WTC11 (cell line): ENCODE measurements at regions not wholly inside any gene's neighbourhood (a gene's known extent, or its start where the extent isn't known, plus 50 kb on each side); places are given as distances from the start of the nearest gene placed in this dataset.

Experiments used
- ATAC-seq: fragments of 200-7000 bp; cut with Tn5 transposase; 2 replicates; pipeline ENCODE4 v1.10.0; 2021; ENCODE audit warnings: mild to moderate bottlenecking, moderate library complexity
- CTCF ChIA-PET: fragments of 300-600 bp; sonication (Branson Sonifier 250); formaldehyde crosslinking; loops from one replicate; lab custom pipeline; 2021; ENCODE audit warnings: antibody characterized with exemption; lab: Charles Lee
- POLR2A ChIA-PET: fragments of 350-600 bp; sonication (Branson Sonifier 250); formaldehyde crosslinking; loops from one replicate; lab custom pipeline; 2021; ENCODE audit warnings: antibody characterized with exemption; lab: Charles Lee
- DNase-seq: peaks from one replicate; pipeline ENCODE4 v3.0.0; 2021; ENCODE audit warnings: low spot score
- H3K27ac Mint-ChIP-seq: 2 replicates; pipeline ENCODE4 v1.8.0; 2021; ENCODE audit warnings: mixed read lengths
- H3K27me3 Mint-ChIP-seq: 2 replicates; pipeline ENCODE4 v1.8.0; 2021; ENCODE audit warnings: low read depth, mild to moderate bottlenecking, moderate library complexity, mixed read lengths
- H3K36me3 Mint-ChIP-seq: 2 replicates; pipeline ENCODE4 v1.8.0; 2021; ENCODE audit warnings: mixed read lengths
- H3K4me1 Mint-ChIP-seq: 2 replicates; pipeline ENCODE4 v1.8.0; 2022; ENCODE audit warnings: mixed read lengths
- H3K4me3 Mint-ChIP-seq: 2 replicates; pipeline ENCODE4 v1.8.0; 2021; ENCODE audit warnings: mild to moderate bottlenecking, moderate library complexity, mixed read lengths
- H3K9me3 Mint-ChIP-seq: 2 replicates; pipeline ENCODE4 v1.8.0; 2021; ENCODE audit warnings: mixed read lengths
- ATF2 ChIP-seq: sonication (generic); formaldehyde crosslinking; IDR thresholded peaks from 2 replicates; pipeline ENCODE4 v1.8.1; 2022; ENCODE audit warnings: low read depth, missing genetic modification reagents, borderline replicate concordance
- E2F1 ChIP-seq: sonication (generic); formaldehyde crosslinking; IDR thresholded peaks from 2 replicates; pipeline ENCODE4 v1.8.0; 2022; ENCODE audit warnings: mild to moderate bottlenecking, missing genetic modification reagents
- E2F4 ChIP-seq: sonication (generic); formaldehyde crosslinking; IDR thresholded peaks from 2 replicates; pipeline ENCODE4 v1.8.1; 2022; ENCODE audit warnings: low read depth, mild to moderate bottlenecking, moderate library complexity, missing genetic modification reagents, borderline replicate concordance
- ELF4 ChIP-seq: sonication (generic); formaldehyde crosslinking; IDR thresholded peaks from 2 replicates; pipeline ENCODE4 v1.8.1; 2022; ENCODE audit warnings: low read depth, mild to moderate bottlenecking, moderate library complexity, missing genetic modification reagents
- FOXK1 ChIP-seq: sonication (generic); formaldehyde crosslinking; IDR thresholded peaks from 2 replicates; pipeline ENCODE4 v1.8.0; 2022; ENCODE audit warnings: mild to moderate bottlenecking, moderate library complexity, missing genetic modification reagents
- GABPB1 ChIP-seq: sonication (generic); formaldehyde crosslinking; IDR thresholded peaks from 2 replicates; pipeline ENCODE4 v1.8.1; 2023; ENCODE audit warnings: mild to moderate bottlenecking, missing genetic modification reagents
- NFYB ChIP-seq: sonication (generic); formaldehyde crosslinking; conservative IDR thresholded peaks from 2 replicates; pipeline ENCODE4 v1.8.0; 2022; ENCODE audit warnings: low read depth, missing genetic modification reagents
- USF2 ChIP-seq: sonication (generic); formaldehyde crosslinking; IDR thresholded peaks from 2 replicates; pipeline ENCODE4 v1.8.1; 2023; ENCODE audit warnings: mild to moderate bottlenecking, missing genetic modification reagents, moderate library complexity
- ZNF138 ChIP-seq: sonication (generic); formaldehyde crosslinking; conservative IDR thresholded peaks from 2 replicates; pipeline ENCODE4 v1.8.1; 2022; ENCODE audit warnings: mild to moderate bottlenecking, moderate library complexity, missing genetic modification reagents
- ZNF219 ChIP-seq: sonication (generic); formaldehyde crosslinking; IDR thresholded peaks from 2 replicates; pipeline ENCODE4 v1.8.0; 2023; ENCODE audit warnings: missing genetic modification reagents, mild to moderate bottlenecking, borderline replicate concordance
- ZNF232 ChIP-seq: sonication (generic); formaldehyde crosslinking; IDR thresholded peaks from 2 replicates; pipeline ENCODE4 v1.8.0; 2022; ENCODE audit warnings: mild to moderate bottlenecking, missing genetic modification reagents
- ZNF281 ChIP-seq: sonication (generic); formaldehyde crosslinking; IDR thresholded peaks from 2 replicates; pipeline ENCODE4 v1.8.0; 2023; ENCODE audit warnings: mild to moderate bottlenecking, missing genetic modification reagents
- TF ChIP-seq, protein P1 (sequence below): fragments of 250-450 bp; sonication (Bioruptor Pico); IDR thresholded peaks from 2 replicates; pipeline ENCODE4 v1.9.0; 2021; ENCODE audit warnings: moderate library complexity, mild to moderate bottlenecking, inconsistent platforms, borderline replicate concordance
- TF ChIP-seq, protein P2 (sequence below): sonication (generic); formaldehyde crosslinking; IDR thresholded peaks from 2 replicates; pipeline ENCODE4 v1.8.0; 2022; ENCODE audit warnings: mild to moderate bottlenecking, missing genetic modification reagents
- TF ChIP-seq, protein P3 (sequence below): sonication (generic); formaldehyde crosslinking; IDR thresholded peaks from 2 replicates; pipeline ENCODE4 v1.8.0; 2022; ENCODE audit warnings: mild to moderate bottlenecking, missing genetic modification reagents

DNA sequence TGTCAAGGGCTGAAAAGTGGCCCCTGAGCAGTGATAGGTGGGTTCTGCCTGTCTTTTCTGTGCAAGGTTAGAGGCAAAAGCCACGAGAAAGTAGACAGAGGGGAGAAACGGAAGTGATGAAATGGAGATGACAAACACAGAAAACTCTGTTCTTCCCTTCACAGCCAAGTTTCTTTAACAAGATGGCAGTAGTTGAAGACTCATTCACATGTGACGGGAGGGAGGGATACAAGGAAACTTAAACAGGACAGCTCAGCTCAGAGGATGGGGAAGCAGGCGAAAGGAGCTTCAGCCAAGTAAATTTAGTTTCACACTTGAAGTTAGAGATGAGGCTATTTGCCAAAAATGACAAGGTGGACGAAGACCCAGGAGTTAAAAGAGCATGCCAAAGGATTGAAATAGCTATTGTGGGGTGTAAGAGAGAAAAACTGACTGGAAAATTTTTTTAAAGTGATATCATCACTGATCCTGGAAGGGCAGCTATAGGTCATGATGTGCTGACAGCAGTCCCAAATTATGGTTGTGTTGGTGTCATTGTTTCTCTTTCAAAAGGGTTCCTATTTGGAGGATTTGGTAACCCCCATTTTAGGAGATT lies 347.9 kb downstream of the EFNB2 start:
- TF ChIP-seq ELF4 (CRISPR knock-in tag) (no peak), FOXK1 (no peak), ZNF219 (CRISPR knock-in tag) (no peak), ZNF138 (CRISPR knock-in tag) (no peak)
- TF ChIP-seq, protein P1, sequence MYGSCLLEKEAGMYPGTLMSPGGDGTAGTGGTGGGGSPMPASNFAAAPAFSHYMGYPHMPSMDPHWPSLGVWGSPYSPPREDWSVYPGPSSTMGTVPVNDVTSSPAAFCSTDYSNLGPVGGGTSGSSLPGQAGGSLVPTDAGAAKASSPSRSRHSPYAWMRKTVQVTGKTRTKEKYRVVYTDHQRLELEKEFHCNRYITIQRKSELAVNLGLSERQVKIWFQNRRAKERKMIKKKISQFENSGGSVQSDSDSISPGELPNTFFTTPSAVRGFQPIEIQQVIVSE (CRISPR knock-in tag), result no peak
- Mint-ChIP-seq H3K9me3 (peaks cover 25% of the 10 kb centered on the region), H3K36me3 (peaks cover 24% of the 10 kb centered on the region), H3K4me3 (no peak overlapping the region), H3K27me3 (no peaks in the 10 kb centered on the region), H3K27ac (no peak overlapping the region), H3K4me1 (no peaks in the 10 kb centered on the region)
- POLR2A ChIA-PET, result no interaction called here
- ATAC-seq (no peak), DNase-seq (no peak)
- CTCF ChIA-PET, result interaction anchor here (0.6 kb wide), 1 partner anchor 1989 kb away, joined by 3 read pairs; no protein-coding TSS in a partner anchor

DNA sequence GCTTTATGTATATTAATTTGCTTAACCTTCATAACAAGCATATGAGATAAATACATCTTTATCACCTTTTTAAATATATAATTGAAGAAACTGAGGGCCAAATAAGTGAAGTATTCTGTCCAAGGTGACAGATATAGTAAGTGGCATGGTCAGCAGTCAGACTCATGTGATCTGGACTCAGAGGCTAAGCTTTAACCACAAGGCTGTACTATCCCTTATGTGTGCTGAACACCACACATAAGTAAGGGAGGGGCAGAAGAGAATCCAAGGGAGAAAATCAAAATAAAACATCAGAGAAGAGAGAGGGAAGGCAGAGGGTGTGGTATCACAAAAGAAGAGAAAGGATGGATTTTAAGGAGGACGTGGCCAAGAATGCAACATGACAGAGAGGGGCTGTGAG lies 348.4 kb downstream of the EFNB2 start:
- no peak for DNase-seq
- Mint-ChIP-seq H3K27me3 (no peaks in the 10 kb centered on the region), H3K27ac (no peak overlapping the region; the same call in 1 of the 2 replicates), H3K36me3 (peaks cover 24% of the 10 kb centered on the region), H3K4me1 (peaks cover 4% of the 10 kb centered on the region), H3K9me3 (peaks cover 25% of the 10 kb centered on the region), H3K4me3 (no peak overlapping the region)
- ChIA-PET CTCF (interaction anchor here (0.6 kb wide), 1 partner anchor 1989 kb away, joined by 3 read pairs; no protein-coding TSS in a partner anchor), POLR2A (no interaction called here)
- TF ChIP-seq, protein P2, sequence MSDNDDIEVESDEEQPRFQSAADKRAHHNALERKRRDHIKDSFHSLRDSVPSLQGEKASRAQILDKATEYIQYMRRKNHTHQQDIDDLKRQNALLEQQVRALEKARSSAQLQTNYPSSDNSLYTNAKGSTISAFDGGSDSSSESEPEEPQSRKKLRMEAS, result no peak
- ATAC-seq, result no peak

GRCh38 chr13:106186366-106187030 lies 349.0 kb downstream of the EFNB2 start:
- H3K27ac Mint-ChIP-seq, result no peak overlapping the region
- ChIA-PET POLR2A (no interaction called here), CTCF (interaction anchor here (0.6 kb wide), 1 partner anchor 1990 kb away, joined by 3 read pairs; no protein-coding TSS in a partner anchor)
- H3K27me3 Mint-ChIP-seq, result no peaks in the 10 kb centered on the region
- H3K4me1 Mint-ChIP-seq, result peaks cover 4% of the 10 kb centered on the region
- no peak overlapping the region for H3K4me3 Mint-ChIP-seq
- peaks cover 25% of the 10 kb centered on the region for H3K9me3 Mint-ChIP-seq
- no peak for ATAC-seq
- peaks cover 24% of the 10 kb centered on the region for H3K36me3 Mint-ChIP-seq
- DNase-seq, result no peak
- TF ChIP-seq ZNF232 (CRISPR knock-in tag), result no peak
- TF ChIP-seq, all 79 proteins: peak for 0

- Mint-ChIP-seq H3K4me3 (no peak overlapping the region), H3K36me3 (peaks cover 23% of the 10 kb centered on the region), H3K27ac (no peak overlapping the region), H3K9me3 (peaks cover 30% of the 10 kb centered on the region), H3K4me1 (peaks cover 4% of the 10 kb centered on the region), H3K27me3 (no peaks in the 10 kb centered on the region)
- POLR2A ChIA-PET, result no interaction called here
- ATAC-seq (no peak), DNase-seq (no peak)
- CTCF ChIA-PET, result no interaction called here
- TF ChIP-seq ZNF281 (CRISPR knock-in tag) (no peak), E2F1 (CRISPR knock-in tag) (no peak), USF2 (CRISPR knock-in tag) (peak; percentile 61), ELF4 (CRISPR knock-in tag) (no peak), GABPB1 (CRISPR knock-in tag) (no peak), NFYB (CRISPR knock-in tag) (peak; percentile 39; the same call in 1 of the 2 replicates), ATF2 (no peak), E2F4 (CRISPR knock-in tag) (no peak)
- TF ChIP-seq, protein P3, sequence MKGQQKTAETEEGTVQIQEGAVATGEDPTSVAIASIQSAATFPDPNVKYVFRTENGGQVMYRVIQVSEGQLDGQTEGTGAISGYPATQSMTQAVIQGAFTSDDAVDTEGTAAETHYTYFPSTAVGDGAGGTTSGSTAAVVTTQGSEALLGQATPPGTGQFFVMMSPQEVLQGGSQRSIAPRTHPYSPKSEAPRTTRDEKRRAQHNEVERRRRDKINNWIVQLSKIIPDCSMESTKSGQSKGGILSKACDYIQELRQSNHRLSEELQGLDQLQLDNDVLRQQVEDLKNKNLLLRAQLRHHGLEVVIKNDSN (CRISPR knock-in tag), result peak; percentile 26; the same call in 1 of the 2 replicates
These were observed 350.7 kb downstream of the EFNB2 start for GRCh38 chr13:106184790-106185189.
